Esophagus squamous epithelium (tissue), 5 donors: ENCODE measurements at regions not wholly inside any gene's neighbourhood (a gene's known extent, or its start where the extent isn't known, plus 50 kb on each side); places are given as distances from the start of the nearest gene placed in this dataset.

Experiments
- DNase-seq: peaks from one replicate; lab custom pipeline; 2025; lab: John Stamatoyannopoulos, UW
- H3K27ac ChIP-seq, 4 donors: fragments of 200-600 bp; sonication (generic); one replicate each; pipeline ENCODE4 v1.5.1; 2016 to 2019; ENCODE audit warnings: mild to moderate bottlenecking in 1 of 4
- H3K27me3 ChIP-seq, 4 donors: fragments of 200-600 bp; sonication (generic); 1 replicate in 3 of 4; 2 replicates in 1 of 4; pipeline versions ENCODE4 v1.5.1 to v1.6.0; 2017 to 2021; ENCODE audit warnings: antibody characterized with exemption in 1 of 4
- H3K36me3 ChIP-seq, 3 donors: fragments of 200-600 bp; sonication (generic); one replicate each; pipeline ENCODE4 v1.5.1; 2016 to 2019
- H3K4me1 ChIP-seq, 3 donors: fragments of 200-600 bp; sonication (generic); one replicate each; pipeline ENCODE4 v1.5.1; 2017 to 2019
- H3K4me3 ChIP-seq, 4 donors: fragments of 200-600 bp; sonication (generic); 1 replicate in 3 of 4; 2 replicates in 1 of 4; pipeline ENCODE4 v1.5.1; 2016 to 2019; ENCODE audit warnings: mild to moderate bottlenecking in 2 of 4, moderate library complexity in 1 of 4
- H3K9me3 ChIP-seq, 3 donors: fragments of 200-600 bp; sonication (generic); one replicate each; pipeline ENCODE4 v1.5.1; 2016 to 2019
- POLR2A ChIP-seq, 4 donors: fragments of 450-650 bp; IDR thresholded peaks; one replicate each; pipeline ENCODE4 v1.6.1; 2017; ENCODE audit warnings: antibody characterized with exemption in 4 of 4, mild to moderate bottlenecking in 4 of 4, moderate library complexity in 3 of 4
- WGBS, 2 donors: methylation state at CpG; one replicate each; pipeline ENCODE4 v1.1.5; 2018; 5-methylcytosine and 5-hydroxymethylcytosine counted together
- intact Hi-C: fragments of 100-400 bp; cut with DNase I; formaldehyde crosslinking; loops from one replicate; pipeline ENCODE4 v1.15.0; 2022
- TF ChIP-seq, protein P1 (sequence below), 6 experiments: fragments of 450-650 bp in 4 of 6; fragments of 200-600 bp in 2 of 6; sonication (generic) in 2 of 6; IDR thresholded peaks; one replicate each; pipeline ENCODE4 v1.5.1; 2016 to 2019; ENCODE audit warnings: antibody characterized with exemption in 6 of 6, mild to moderate bottlenecking in 4 of 6, moderate library complexity in 4 of 6
- donor health status: DM: yes; HTN: yes; CAD: no.

DNA sequence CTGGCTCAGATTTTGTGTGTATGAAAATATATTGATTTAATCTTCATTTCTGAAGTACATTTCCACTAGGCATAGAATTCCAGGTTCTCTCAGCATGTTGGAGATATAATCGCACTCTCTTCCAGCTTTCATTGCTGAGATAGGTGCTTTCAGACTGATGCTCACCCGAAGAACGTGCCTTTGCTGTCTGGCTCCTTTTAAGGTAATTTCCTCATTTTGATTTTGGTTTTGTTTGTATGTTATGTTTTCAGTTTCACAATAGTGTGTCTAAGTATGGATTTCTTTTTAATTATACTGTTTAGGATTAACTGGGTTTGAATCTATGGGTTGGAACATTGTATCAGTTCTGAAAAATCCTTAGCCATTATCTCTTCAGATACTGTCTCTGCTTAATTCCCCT is 132.0 kb upstream of the NFIB start:
- no peaks in the 10 kb centered on the region for H3K27me3 ChIP-seq
- H3K9me3 ChIP-seq, result no peaks in the 10 kb centered on the region
- no peak for DNase-seq
- H3K4me3 ChIP-seq, result no peak overlapping the region
- intact Hi-C loops, result no loop called here
- 91 to 93% methylated on average over 3 of the region's 3 CpGs for WGBS, 2 donors
- TF ChIP-seq POLR2A (IDR thresholded peaks at IDR 0.05), result no peak
- TF ChIP-seq, protein P1, sequence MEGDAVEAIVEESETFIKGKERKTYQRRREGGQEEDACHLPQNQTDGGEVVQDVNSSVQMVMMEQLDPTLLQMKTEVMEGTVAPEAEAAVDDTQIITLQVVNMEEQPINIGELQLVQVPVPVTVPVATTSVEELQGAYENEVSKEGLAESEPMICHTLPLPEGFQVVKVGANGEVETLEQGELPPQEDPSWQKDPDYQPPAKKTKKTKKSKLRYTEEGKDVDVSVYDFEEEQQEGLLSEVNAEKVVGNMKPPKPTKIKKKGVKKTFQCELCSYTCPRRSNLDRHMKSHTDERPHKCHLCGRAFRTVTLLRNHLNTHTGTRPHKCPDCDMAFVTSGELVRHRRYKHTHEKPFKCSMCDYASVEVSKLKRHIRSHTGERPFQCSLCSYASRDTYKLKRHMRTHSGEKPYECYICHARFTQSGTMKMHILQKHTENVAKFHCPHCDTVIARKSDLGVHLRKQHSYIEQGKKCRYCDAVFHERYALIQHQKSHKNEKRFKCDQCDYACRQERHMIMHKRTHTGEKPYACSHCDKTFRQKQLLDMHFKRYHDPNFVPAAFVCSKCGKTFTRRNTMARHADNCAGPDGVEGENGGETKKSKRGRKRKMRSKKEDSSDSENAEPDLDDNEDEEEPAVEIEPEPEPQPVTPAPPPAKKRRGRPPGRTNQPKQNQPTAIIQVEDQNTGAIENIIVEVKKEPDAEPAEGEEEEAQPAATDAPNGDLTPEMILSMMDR (IDR thresholded peaks at IDR 0.05), result no peak
- H3K36me3 ChIP-seq, result no peaks in the 10 kb centered on the region
- H3K27ac ChIP-seq, result no peak overlapping the region
- no peaks in the 10 kb centered on the region for H3K4me1 ChIP-seq

DNA sequence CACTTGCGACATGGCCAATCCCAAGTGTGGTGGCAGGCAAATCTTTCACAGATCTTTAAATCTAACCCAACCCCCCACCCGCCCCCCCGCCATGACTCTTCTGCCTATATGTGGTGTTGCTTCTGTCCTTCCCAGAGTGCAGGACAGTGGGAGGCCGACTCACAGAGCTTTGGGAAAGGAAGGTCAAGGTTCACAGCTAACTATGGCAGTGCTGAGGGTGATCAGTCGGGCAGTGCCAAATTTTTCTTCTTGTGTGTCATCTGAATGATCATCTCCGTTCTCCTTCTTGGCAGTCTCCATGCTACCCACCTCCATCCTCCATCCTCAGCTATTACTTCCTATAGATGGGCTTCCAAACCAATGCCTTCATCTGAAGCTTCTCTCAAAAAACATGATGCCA is 129.0 kb upstream of the NFIB start:
- Histone ChIP-seq H3K4me1 (no peaks in the 10 kb centered on the region), H3K9me3 (no peaks in the 10 kb centered on the region), H3K4me3 (no peak overlapping the region), H3K36me3 (no peaks in the 10 kb centered on the region), H3K27ac (no peak overlapping the region), H3K27me3 (no peaks in the 10 kb centered on the region)
- intact Hi-C loops, result no loop called here
- no peak for TF ChIP-seq POLR2A (IDR thresholded peaks at IDR 0.05)
- TF ChIP-seq, protein P1 (IDR thresholded peaks at IDR 0.05), result no peak
- no peak for DNase-seq
- WGBS, 2 donors, result 82 to 91% methylated on average over 5 to 6 of the region's 6 CpGs

DNA sequence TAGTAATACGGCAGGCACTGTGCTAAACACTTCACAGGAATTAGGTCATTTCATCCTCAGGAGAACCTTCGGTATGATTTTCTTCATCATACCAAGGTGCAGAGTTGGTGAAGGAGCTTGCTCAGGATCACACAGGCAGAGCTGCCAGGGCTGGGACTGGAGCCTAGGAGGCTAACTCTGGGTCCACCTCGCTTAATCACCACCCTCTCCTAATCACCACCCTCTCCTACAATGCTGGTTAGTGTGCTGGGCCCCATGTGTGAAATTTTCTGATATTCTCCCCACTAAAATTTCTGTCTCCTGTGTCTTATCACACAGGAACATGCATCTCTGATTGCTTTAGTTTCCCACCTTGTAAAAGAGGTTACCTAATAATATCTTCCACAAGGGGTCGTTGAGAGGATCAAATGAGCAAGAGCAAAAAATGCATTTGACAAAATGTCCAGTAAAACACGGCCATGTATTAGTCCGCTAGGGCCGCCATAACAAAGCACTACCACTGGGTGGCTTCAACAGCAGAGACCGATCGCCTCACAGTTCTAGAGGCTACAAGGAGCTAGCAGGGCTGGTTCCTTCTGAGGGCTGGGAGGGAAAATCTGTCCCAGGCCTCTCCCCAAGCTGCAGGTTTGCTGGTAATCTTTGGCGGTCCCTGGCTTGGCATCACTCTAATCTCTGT is 128.2 kb upstream of the NFIB start:
- H3K9me3 ChIP-seq, result no peaks in the 10 kb centered on the region
- peaks cover 0 to 6% (median 0%) of the 10 kb centered on the region in 3 donors for H3K4me1 ChIP-seq
- 83 to 93% methylated on average over 10 of the region's 10 CpGs for WGBS, 2 donors
- no peak for DNase-seq
- H3K4me3 ChIP-seq, result no peak overlapping the region
- H3K27ac ChIP-seq, result no peak overlapping the region
- TF ChIP-seq, protein P1 (IDR thresholded peaks at IDR 0.05), result no peak
- TF ChIP-seq POLR2A (IDR thresholded peaks at IDR 0.05), result no peak
- intact Hi-C loops, result no loop called here
- H3K36me3 ChIP-seq, result no peaks in the 10 kb centered on the region
- no peaks in the 10 kb centered on the region for H3K27me3 ChIP-seq

DNA sequence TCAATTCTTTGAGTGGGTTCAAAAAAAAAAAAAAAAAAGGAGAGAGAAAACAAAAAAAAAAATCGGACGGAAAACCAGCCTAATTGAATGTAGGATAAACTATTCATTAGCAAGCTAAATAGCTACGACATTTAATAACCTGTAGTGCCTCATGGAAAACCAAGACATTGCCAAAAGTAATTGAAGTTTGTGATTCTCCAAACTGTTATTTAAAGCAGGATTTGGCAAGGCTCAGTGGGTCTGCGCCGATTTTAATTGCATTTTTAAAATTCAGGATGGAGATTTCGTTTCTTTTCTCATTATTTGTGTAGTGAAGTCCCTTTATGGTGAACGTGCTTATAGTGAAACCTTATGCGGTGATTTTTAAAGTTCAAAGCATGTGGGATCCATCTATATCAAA is 127.2 kb upstream of the NFIB start:
- Histone ChIP-seq H3K4me1 (peaks cover 0 to 6% (median 0%) of the 10 kb centered on the region in 3 donors), H3K4me3 (no peak overlapping the region), H3K36me3 (no peaks in the 10 kb centered on the region), H3K9me3 (no peaks in the 10 kb centered on the region), H3K27me3 (no peaks in the 10 kb centered on the region), H3K27ac (no peak overlapping the region)
- no peak for DNase-seq
- 73 to 82% methylated on average over 8 of the region's 8 CpGs for WGBS, 2 donors
- TF ChIP-seq POLR2A (IDR thresholded peaks at IDR 0.05), result no peak
- TF ChIP-seq, protein P1 (IDR thresholded peaks at IDR 0.05), result no peak
- intact Hi-C loops, result no loop called here

DNA sequence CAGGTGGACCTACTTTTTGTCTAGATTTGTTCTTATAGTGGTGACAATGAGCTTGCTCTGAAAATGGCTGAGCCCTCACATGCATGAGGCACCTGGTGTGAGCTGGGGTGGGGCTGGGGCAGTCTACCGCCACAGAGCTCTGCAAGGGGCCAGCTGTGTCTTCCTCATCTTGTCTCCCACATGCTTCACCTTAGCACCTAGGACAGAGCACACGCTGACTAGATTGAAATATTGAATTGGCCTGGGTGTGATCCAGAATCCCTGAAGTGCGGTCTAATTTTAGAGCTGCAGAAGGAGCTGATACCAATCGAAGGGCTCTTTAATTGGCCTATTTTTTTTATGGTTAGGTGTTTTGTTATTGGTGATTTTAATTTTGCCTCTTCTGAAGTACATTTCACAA is 126.1 kb upstream of the NFIB start:
- no peak for DNase-seq
- 85 to 88% methylated on average over 4 of the region's 4 CpGs for WGBS, 2 donors
- H3K9me3 ChIP-seq, result no peaks in the 10 kb centered on the region
- H3K4me3 ChIP-seq, result no peak overlapping the region
- H3K36me3 ChIP-seq, result no peaks in the 10 kb centered on the region
- peaks cover 0 to 6% (median 0%) of the 10 kb centered on the region in 3 donors for H3K4me1 ChIP-seq
- TF ChIP-seq, protein P1 (IDR thresholded peaks at IDR 0.05), result no peak
- no peak for TF ChIP-seq POLR2A (IDR thresholded peaks at IDR 0.05)
- no peak overlapping the region for H3K27ac ChIP-seq
- intact Hi-C loops, result no loop called here
- H3K27me3 ChIP-seq, result no peaks in the 10 kb centered on the region
